DOHH2 (cell line): ENCODE measurements at regions not wholly inside any gene's neighbourhood (a gene's known extent, or its start where the extent isn't known, plus 50 kb on each side); places are given as distances from the start of the nearest gene placed in this dataset.

Source experiments
- H3F3A ChIP-seq: fragments of 200-600 bp; sonication (generic), shearing (Covaris generic); 2 replicates; pipeline ENCODE4 v1.6.0; 2016; ENCODE audit warnings: antibody characterized with exemption, mild to moderate bottlenecking; ENCODE audit not compliant: control insufficient read depth, insufficient read depth
- H3K27ac ChIP-seq: fragments of 200-600 bp; sonication (generic); 2 replicates; pipeline ENCODE4 v1.5.1; 2014; ENCODE audit warnings: low read depth, mild to moderate bottlenecking, low read length, moderate library complexity
- H3K27me3 ChIP-seq: fragments of 200-600 bp; sonication (generic); 2 replicates; pipeline ENCODE4 v1.6.1; 2014; ENCODE audit warnings: mild to moderate bottlenecking, low read length, mixed read lengths; ENCODE audit not compliant: control insufficient read depth
- H3K36me3 ChIP-seq: fragments of 200-600 bp; sonication (generic); 2 replicates; pipeline ENCODE4 v1.6.1; 2014; ENCODE audit warnings: mild to moderate bottlenecking, low read length, moderate library complexity, mixed read lengths; ENCODE audit not compliant: control insufficient read depth
- H3K4me1 ChIP-seq: fragments of 200-600 bp; sonication (generic); 2 replicates; pipeline ENCODE4 v1.6.1; 2014; ENCODE audit warnings: mild to moderate bottlenecking, low read length, mixed read lengths; ENCODE audit not compliant: control insufficient read depth
- H3K4me2 ChIP-seq: fragments of 200-600 bp; sonication (generic); 2 replicates; pipeline ENCODE4 v1.6.0; 2014; ENCODE audit warnings: mild to moderate bottlenecking, low read length, moderate library complexity
- H3K4me3 ChIP-seq: fragments of 200-600 bp; sonication (generic); 2 replicates; pipeline ENCODE4 v1.5.1; 2014; ENCODE audit warnings: mild to moderate bottlenecking, low read length, mixed read lengths
- H3K79me2 ChIP-seq: fragments of 200-600 bp; sonication (generic); 2 replicates; pipeline ENCODE4 v1.6.1; 2014; ENCODE audit warnings: mild to moderate bottlenecking, low read length, mixed read lengths; ENCODE audit not compliant: control insufficient read depth
- H3K9me2 ChIP-seq: fragments of 200-600 bp; sonication (generic); replicated peaks from 2 replicates; pipeline ENCODE4 v1.6.1; 2014; ENCODE audit warnings: mild to moderate bottlenecking, low read length, mixed read lengths; ENCODE audit not compliant: control insufficient read depth
- H3K9me3 ChIP-seq: fragments of 200-600 bp; sonication (generic); 2 replicates; pipeline ENCODE4 v1.6.1; 2014; ENCODE audit warnings: antibody characterized with exemption, low read length, mixed read lengths; ENCODE audit not compliant: control insufficient read depth, insufficient read depth
- H4K20me1 ChIP-seq: fragments of 200-600 bp; sonication (generic); 2 replicates; pipeline ENCODE4 v1.6.0; 2014; ENCODE audit warnings: low read depth, mild to moderate bottlenecking, antibody characterized with exemption, low read length, moderate library complexity; ENCODE audit not compliant: control insufficient read depth, insufficient read depth
- EZH2phosphoT487 ChIP-seq: fragments of 200-600 bp; sonication (generic); IDR thresholded peaks from 2 replicates; pipeline ENCODE4 v1.6.1; 2017; ENCODE audit warnings: borderline replicate concordance, mild to moderate bottlenecking, antibody characterized with exemption, low read length, moderate library complexity, mixed read lengths
- TF ChIP-seq, protein P1 (sequence below): fragments of 200-600 bp; sonication (generic); IDR thresholded peaks from one replicate; pipeline ENCODE4 v1.5.1; 2014; ENCODE audit warnings: antibody characterized with exemption, mild to moderate bottlenecking, low read depth, low read length; ENCODE audit not compliant: poor library complexity, severe bottlenecking

DNA sequence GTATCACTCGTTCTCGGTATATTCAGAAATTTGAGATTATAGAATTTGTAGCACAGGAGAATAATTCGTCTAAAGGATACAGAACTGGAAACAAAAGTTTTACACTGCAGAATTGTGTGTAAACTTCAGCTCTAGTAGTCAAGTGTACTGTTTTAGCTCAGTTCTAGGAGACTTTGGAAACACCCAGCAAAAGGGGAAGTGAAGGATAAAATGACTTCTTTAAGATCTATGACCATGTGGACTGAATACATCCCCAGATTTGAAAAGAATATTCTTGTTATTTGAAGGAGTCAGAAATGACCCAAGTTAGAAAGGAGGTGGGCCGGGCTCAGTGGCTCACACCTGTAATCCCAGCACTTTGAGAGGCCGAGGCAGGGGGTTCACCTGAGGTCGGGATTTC is 174.0 kb upstream of the FOXQ1 start:
- Histone ChIP-seq H3K79me2 (no peaks in the 10 kb centered on the region), H3K27ac (no peak overlapping the region), H3K4me2 (no peak overlapping the region), H3K4me3 (no peak overlapping the region), H3K27me3 (no peaks in the 10 kb centered on the region), H3K4me1 (no peaks in the 10 kb centered on the region), H3K9me2 (no peaks in the 10 kb centered on the region), H3K9me3 (no peaks in the 10 kb centered on the region), H4K20me1 (no peaks in the 10 kb centered on the region), H3F3A (no peaks in the 10 kb centered on the region), H3K36me3 (no peaks in the 10 kb centered on the region)
- TF ChIP-seq EZH2phosphoT487 = no peak
- TF ChIP-seq, protein P1, sequence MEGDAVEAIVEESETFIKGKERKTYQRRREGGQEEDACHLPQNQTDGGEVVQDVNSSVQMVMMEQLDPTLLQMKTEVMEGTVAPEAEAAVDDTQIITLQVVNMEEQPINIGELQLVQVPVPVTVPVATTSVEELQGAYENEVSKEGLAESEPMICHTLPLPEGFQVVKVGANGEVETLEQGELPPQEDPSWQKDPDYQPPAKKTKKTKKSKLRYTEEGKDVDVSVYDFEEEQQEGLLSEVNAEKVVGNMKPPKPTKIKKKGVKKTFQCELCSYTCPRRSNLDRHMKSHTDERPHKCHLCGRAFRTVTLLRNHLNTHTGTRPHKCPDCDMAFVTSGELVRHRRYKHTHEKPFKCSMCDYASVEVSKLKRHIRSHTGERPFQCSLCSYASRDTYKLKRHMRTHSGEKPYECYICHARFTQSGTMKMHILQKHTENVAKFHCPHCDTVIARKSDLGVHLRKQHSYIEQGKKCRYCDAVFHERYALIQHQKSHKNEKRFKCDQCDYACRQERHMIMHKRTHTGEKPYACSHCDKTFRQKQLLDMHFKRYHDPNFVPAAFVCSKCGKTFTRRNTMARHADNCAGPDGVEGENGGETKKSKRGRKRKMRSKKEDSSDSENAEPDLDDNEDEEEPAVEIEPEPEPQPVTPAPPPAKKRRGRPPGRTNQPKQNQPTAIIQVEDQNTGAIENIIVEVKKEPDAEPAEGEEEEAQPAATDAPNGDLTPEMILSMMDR = no peak

GRCh38 chr6:1136827-1137226 is 175.1 kb upstream of the FOXQ1 start:
- TF ChIP-seq, protein P1 = no peak
- no peak for TF ChIP-seq EZH2phosphoT487
- Histone ChIP-seq H3K9me3 (no peaks in the 10 kb centered on the region), H3K27ac (no peak overlapping the region), H3K9me2 (no peaks in the 10 kb centered on the region), H3K27me3 (no peaks in the 10 kb centered on the region), H3K4me2 (no peak overlapping the region), H4K20me1 (no peaks in the 10 kb centered on the region), H3K36me3 (no peaks in the 10 kb centered on the region), H3K4me1 (no peaks in the 10 kb centered on the region), H3K79me2 (no peaks in the 10 kb centered on the region), H3K4me3 (no peak overlapping the region), H3F3A (no peaks in the 10 kb centered on the region)

DNA sequence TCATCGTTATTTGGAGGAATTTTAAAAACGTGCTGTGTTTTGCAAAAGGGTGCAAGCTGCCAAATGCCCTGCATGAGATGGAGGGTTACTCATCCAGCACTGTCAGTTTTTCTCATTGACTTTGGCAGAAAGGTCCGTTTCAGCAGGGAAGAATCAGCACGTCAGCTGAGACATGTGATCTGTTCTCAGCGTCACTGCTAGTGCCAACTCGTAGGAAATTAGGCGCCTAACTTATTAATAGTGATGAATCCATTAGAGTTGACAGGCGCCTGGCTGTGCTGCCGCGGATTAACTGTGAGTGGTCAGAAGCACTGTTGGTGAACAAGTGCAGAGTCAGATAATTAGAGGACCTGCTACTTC is 175.5 kb upstream of the FOXQ1 start:
- H3K4me3 ChIP-seq = no peak overlapping the region
- H3K4me2 ChIP-seq = no peak overlapping the region
- H3K9me2 ChIP-seq = no peaks in the 10 kb centered on the region
- no peak overlapping the region for H3K27ac ChIP-seq
- TF ChIP-seq EZH2phosphoT487 = no peak
- TF ChIP-seq, protein P1 = no peak
- no peaks in the 10 kb centered on the region for H3K27me3 ChIP-seq
- H3F3A ChIP-seq = no peaks in the 10 kb centered on the region
- no peaks in the 10 kb centered on the region for H3K79me2 ChIP-seq
- H3K4me1 ChIP-seq = no peaks in the 10 kb centered on the region
- H4K20me1 ChIP-seq = no peaks in the 10 kb centered on the region
- no peaks in the 10 kb centered on the region for H3K9me3 ChIP-seq
- no peaks in the 10 kb centered on the region for H3K36me3 ChIP-seq
